ENCODE measurements at regions not wholly inside any gene's neighbourhood (a gene's known extent, or its start where the extent isn't known, plus 50 kb on each side); places are given as distances from the start of the nearest gene placed in this dataset.
A peak's percentile ranks its signal among the peaks of the same experiment; 100 is the strongest.

DNA sequence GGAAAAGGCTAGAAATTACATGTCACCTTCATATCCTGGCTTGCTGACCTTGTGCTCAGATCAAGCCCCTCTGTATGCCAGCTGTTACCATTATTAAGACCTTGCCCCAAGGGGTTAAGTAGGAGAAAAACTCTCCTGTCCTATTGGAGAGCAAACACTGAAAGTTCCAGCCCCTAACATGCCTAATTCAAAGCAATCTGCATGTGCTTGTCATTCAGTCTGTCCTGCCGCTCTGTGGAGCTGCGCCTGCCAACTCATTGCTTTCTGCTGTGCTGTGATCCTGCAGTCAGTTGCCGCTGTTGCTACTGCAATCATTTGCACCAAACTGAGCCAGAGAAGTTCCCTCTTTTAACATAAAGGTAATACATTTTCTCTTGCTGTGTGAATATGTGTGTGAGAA is 113.4 kb downstream of the DISP1 start:
- TF ChIP-seq, protein P1, sequence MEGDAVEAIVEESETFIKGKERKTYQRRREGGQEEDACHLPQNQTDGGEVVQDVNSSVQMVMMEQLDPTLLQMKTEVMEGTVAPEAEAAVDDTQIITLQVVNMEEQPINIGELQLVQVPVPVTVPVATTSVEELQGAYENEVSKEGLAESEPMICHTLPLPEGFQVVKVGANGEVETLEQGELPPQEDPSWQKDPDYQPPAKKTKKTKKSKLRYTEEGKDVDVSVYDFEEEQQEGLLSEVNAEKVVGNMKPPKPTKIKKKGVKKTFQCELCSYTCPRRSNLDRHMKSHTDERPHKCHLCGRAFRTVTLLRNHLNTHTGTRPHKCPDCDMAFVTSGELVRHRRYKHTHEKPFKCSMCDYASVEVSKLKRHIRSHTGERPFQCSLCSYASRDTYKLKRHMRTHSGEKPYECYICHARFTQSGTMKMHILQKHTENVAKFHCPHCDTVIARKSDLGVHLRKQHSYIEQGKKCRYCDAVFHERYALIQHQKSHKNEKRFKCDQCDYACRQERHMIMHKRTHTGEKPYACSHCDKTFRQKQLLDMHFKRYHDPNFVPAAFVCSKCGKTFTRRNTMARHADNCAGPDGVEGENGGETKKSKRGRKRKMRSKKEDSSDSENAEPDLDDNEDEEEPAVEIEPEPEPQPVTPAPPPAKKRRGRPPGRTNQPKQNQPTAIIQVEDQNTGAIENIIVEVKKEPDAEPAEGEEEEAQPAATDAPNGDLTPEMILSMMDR (IDR thresholded peaks at IDR 0.05 in 4 of 5, conservative IDR thresholded peaks at IDR 0.05 in 1 of 5): peak in 1 of 5 experiments; percentile 23
- peak in 1 of 2 donors; percentile 32 for TF ChIP-seq POLR2A (IDR thresholded peaks at IDR 0.05)

Data from gastrocnemius medialis (tissue), 4 donors.